Loucy (cell line): ENCODE measurements at regions not wholly inside any gene's neighbourhood (a gene's known extent, or its start where the extent isn't known, plus 50 kb on each side); places are given as distances from the start of the nearest gene placed in this dataset.

ENCODE experiments used
- H2AFZ ChIP-seq: fragments of 200-600 bp; sonication (generic); 2 replicates; pipeline ENCODE4 v1.6.0; 2016; ENCODE audit warnings: antibody characterized with exemption, mild to moderate bottlenecking, low read length, moderate library complexity
- H3F3A ChIP-seq: fragments of 200-600 bp; 2 replicates; pipeline ENCODE4 v1.6.0; 2016; ENCODE audit warnings: antibody characterized with exemption, low read depth, mild to moderate bottlenecking
- H3K27me3 ChIP-seq: fragments of 200-600 bp; sonication (generic); 2 replicates; pipeline ENCODE4 v1.6.1; 2014; ENCODE audit warnings: low read length, mild to moderate bottlenecking; ENCODE audit not compliant: insufficient read depth, poor library complexity, severe bottlenecking
- H3K36me3 ChIP-seq: fragments of 200-600 bp; sonication (generic); 2 replicates; pipeline ENCODE4 v1.6.1; 2016; ENCODE audit warnings: low read length; ENCODE audit not compliant: insufficient read depth
- H3K4me1 ChIP-seq: fragments of 200-600 bp; sonication (generic); 2 replicates; pipeline ENCODE4 v1.5.1; 2014; ENCODE audit warnings: low read length, mild to moderate bottlenecking; ENCODE audit not compliant: insufficient read depth, poor library complexity, severe bottlenecking
- H3K4me2 ChIP-seq: fragments of 200-600 bp; sonication (generic); 2 replicates; pipeline ENCODE4 v1.6.0; 2014; ENCODE audit warnings: antibody characterized with exemption, low read length, low read depth, mild to moderate bottlenecking; ENCODE audit not compliant: poor library complexity, severe bottlenecking
- H3K4me3 ChIP-seq: fragments of 200-600 bp; sonication (generic); 2 replicates; pipeline ENCODE4 v1.5.1; 2014; ENCODE audit warnings: low read length, mild to moderate bottlenecking, mixed read lengths; ENCODE audit not compliant: poor library complexity, severe bottlenecking
- H3K79me2 ChIP-seq: fragments of 200-600 bp; sonication (generic); 2 replicates; pipeline ENCODE4 v1.6.1; 2014; ENCODE audit warnings: low read length; ENCODE audit not compliant: insufficient read depth
- H3K9ac ChIP-seq: fragments of 200-600 bp; sonication (generic); 2 replicates; pipeline ENCODE4 v1.6.0; 2014; ENCODE audit warnings: mild to moderate bottlenecking, low read depth, low read length, moderate library complexity; ENCODE audit not compliant: poor library complexity, severe bottlenecking
- H3K9me2 ChIP-seq: fragments of 200-600 bp; sonication (generic); replicated peaks from 2 replicates; pipeline ENCODE4 v1.6.1; 2016; ENCODE audit warnings: low read depth, low read length, mixed read lengths
- H3K9me3 ChIP-seq: fragments of 200-600 bp; sonication (generic); 2 replicates; pipeline ENCODE4 v1.6.1; 2014; ENCODE audit warnings: mild to moderate bottlenecking, antibody characterized with exemption, low read length, low read depth; ENCODE audit not compliant: insufficient read depth
- H4K20me1 ChIP-seq: fragments of 200-600 bp; sonication (generic); 2 replicates; pipeline ENCODE4 v1.6.0; 2014; ENCODE audit warnings: antibody characterized with exemption, low read length, mild to moderate bottlenecking; ENCODE audit not compliant: insufficient read depth, poor library complexity, severe bottlenecking
- CTCF ChIP-seq: fragments of 200-600 bp; sonication (generic); conservative IDR thresholded peaks from 2 replicates; pipeline ENCODE4 v1.5.1; 2014; ENCODE audit warnings: mild to moderate bottlenecking, antibody characterized with exemption, low read length
- EZH2phosphoT487 ChIP-seq: fragments of 200-600 bp; IDR thresholded peaks from 2 replicates; pipeline ENCODE4 v1.6.1; 2018; ENCODE audit warnings: antibody characterized with exemption, mild to moderate bottlenecking, moderate library complexity, borderline replicate concordance

GRCh38 chr13:111017755-111018459, 97.2 kb upstream of the ARHGEF7 start:
- H3K36me3 ChIP-seq, result no peaks in the 10 kb centered on the region
- no peak overlapping the region for H3K9ac ChIP-seq
- no peak overlapping the region for H3K4me3 ChIP-seq
- no peak for TF ChIP-seq EZH2phosphoT487
- no peak for TF ChIP-seq CTCF
- no peaks in the 10 kb centered on the region for H4K20me1 ChIP-seq
- no peaks in the 10 kb centered on the region for H3K4me1 ChIP-seq
- H3K4me2 ChIP-seq, result no peak overlapping the region
- no peaks in the 10 kb centered on the region for H3K79me2 ChIP-seq
- H3K9me3 ChIP-seq, result peaks cover 4% of the 10 kb centered on the region; the same call in 1 of the 2 replicates
- no peak overlapping the region for H2AFZ ChIP-seq
- H3F3A ChIP-seq, result no peaks in the 10 kb centered on the region
- no peaks in the 10 kb centered on the region for H3K9me2 ChIP-seq
- H3K27me3 ChIP-seq, result no peaks in the 10 kb centered on the region

GRCh38 chr13:111013196-111013595, 98.3 kb upstream of the ANKRD10 start:
- no peaks in the 10 kb centered on the region for H3K9me2 ChIP-seq
- no peaks in the 10 kb centered on the region for H3K79me2 ChIP-seq
- H3K4me2 ChIP-seq, result no peak overlapping the region
- no peaks in the 10 kb centered on the region for H3K36me3 ChIP-seq
- H3K27me3 ChIP-seq, result no peaks in the 10 kb centered on the region
- no peak for TF ChIP-seq CTCF
- no peak for TF ChIP-seq EZH2phosphoT487
- H3F3A ChIP-seq, result no peaks in the 10 kb centered on the region
- no peak overlapping the region for H2AFZ ChIP-seq
- H3K4me3 ChIP-seq, result no peak overlapping the region
- no peaks in the 10 kb centered on the region for H4K20me1 ChIP-seq
- no peaks in the 10 kb centered on the region for H3K4me1 ChIP-seq
- no peak overlapping the region for H3K9ac ChIP-seq
- no peaks in the 10 kb centered on the region for H3K9me3 ChIP-seq

- Histone ChIP-seq H3K9me2 (no peaks in the 10 kb centered on the region), H3K9me3 (no peaks in the 10 kb centered on the region), H3K79me2 (no peaks in the 10 kb centered on the region), H3K4me3 (no peak overlapping the region), H3K4me1 (no peaks in the 10 kb centered on the region), H4K20me1 (no peaks in the 10 kb centered on the region), H3K9ac (no peak overlapping the region), H3K36me3 (no peaks in the 10 kb centered on the region), H2AFZ (no peak overlapping the region), H3K4me2 (no peak overlapping the region), H3K27me3 (no peaks in the 10 kb centered on the region), H3F3A (no peaks in the 10 kb centered on the region)
- no peak for TF ChIP-seq CTCF
- TF ChIP-seq EZH2phosphoT487, result no peak
Observed at GRCh38 chr13:111011899-111012298, 97.0 kb upstream of the ANKRD10 start.
